ENCODE measurements at regions not wholly inside any gene's neighbourhood (a gene's known extent, or its start where the extent isn't known, plus 50 kb on each side); places are given as distances from the start of the nearest gene placed in this dataset.
"Not testable (repeated sequence)": the region's sequence is repeated elsewhere in the genome, so short reads cannot be mapped to it uniquely, and the experiment has no call there.

GRCh38 chr6:170004585-170005210 is 253.3 kb downstream of the ERMARD start:
- no peak for DNase-seq (ENCODE audit: low read depth)
- H3K4me3 ChIP-seq (ENCODE audit: control insufficient read depth, low read depth, low read length), result no peak overlapping the region

DNA sequence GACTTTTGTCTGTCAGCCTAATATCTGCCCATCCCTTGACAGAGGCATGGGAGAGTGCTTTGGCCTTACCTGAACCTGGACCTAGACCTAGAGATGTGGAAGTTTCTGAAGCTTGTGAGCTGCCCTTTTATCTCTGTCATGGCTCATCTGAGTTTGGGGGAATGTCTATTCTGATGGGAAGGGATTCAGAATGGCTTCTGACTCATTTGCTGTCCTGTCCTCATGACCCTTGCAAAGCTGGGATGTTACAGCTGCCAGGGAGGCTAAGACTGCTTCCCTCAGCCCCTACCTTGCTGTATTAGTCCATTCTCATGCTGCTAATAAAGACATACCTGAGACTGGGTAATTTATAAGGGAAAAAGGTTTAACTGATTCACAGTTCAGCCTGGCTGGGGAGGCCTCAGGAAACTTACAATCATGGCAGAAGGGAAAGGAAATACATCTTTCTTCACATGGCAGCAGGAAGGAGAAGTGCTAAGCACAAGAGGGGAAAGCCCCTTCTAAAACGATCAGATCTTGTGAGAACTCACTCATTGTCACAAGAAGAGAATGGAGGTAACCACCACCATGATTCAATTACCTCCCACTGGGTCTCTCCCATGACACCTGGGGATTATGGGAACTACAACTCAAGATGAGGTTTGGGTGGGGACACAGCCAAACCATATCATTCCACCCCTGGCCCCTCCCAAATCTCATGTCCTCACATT is 252.2 kb downstream of the ERMARD start:
- TF ChIP-seq, protein P1, sequence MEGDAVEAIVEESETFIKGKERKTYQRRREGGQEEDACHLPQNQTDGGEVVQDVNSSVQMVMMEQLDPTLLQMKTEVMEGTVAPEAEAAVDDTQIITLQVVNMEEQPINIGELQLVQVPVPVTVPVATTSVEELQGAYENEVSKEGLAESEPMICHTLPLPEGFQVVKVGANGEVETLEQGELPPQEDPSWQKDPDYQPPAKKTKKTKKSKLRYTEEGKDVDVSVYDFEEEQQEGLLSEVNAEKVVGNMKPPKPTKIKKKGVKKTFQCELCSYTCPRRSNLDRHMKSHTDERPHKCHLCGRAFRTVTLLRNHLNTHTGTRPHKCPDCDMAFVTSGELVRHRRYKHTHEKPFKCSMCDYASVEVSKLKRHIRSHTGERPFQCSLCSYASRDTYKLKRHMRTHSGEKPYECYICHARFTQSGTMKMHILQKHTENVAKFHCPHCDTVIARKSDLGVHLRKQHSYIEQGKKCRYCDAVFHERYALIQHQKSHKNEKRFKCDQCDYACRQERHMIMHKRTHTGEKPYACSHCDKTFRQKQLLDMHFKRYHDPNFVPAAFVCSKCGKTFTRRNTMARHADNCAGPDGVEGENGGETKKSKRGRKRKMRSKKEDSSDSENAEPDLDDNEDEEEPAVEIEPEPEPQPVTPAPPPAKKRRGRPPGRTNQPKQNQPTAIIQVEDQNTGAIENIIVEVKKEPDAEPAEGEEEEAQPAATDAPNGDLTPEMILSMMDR (conservative IDR thresholded peaks at IDR 0.05; ENCODE audit: control insufficient read depth, insufficient read depth, low read depth, low read length), result no peak
- no peak for DNase-seq (ENCODE audit: low read depth)
- no peak overlapping the region for H3K4me3 ChIP-seq (ENCODE audit: control insufficient read depth, low read depth, low read length)

More at GRCh38 chr6:170004585-170005210, 253.3 kb downstream of the ERMARD start:
- TF ChIP-seq, protein P1 (conservative IDR thresholded peaks at IDR 0.05; ENCODE audit: control insufficient read depth, insufficient read depth, low read depth, low read length), result no peak

GRCh38 chr6:170003027-170003426 is 251.6 kb downstream of the ERMARD start:
- H3K4me3 ChIP-seq (ENCODE audit: control insufficient read depth, low read depth, low read length), result no peak overlapping the region
- TF ChIP-seq, protein P1 (conservative IDR thresholded peaks at IDR 0.05; ENCODE audit: control insufficient read depth, insufficient read depth, low read depth, low read length), result no peak
- DNase-seq (ENCODE audit: low read depth), result no peak

DNA sequence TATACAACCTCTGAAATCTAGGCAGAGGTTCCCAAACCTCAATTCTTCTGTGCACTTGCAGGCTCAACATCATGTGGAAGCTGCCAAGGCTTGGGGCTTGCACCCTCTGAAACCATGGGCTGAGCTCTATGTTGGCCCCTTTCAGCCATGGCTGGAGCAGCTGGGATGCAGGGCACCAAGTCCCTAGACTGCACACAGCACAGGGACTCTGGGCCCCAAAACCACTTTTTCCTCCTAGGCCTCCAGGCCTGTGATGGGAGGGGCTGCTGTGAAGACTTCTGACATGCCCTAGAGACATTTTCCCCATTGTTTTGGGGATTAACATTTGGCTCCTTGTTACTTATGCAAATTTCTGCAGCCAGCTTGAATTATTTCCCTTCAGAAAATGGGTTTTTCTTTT is 250.4 kb downstream of the ERMARD start:
- not testable (repeated sequence) for DNase-seq (ENCODE audit: low read depth); H3K4me3 ChIP-seq (ENCODE audit: control insufficient read depth, low read depth, low read length)

GRCh38 chr6:170000071-170000843 is 248.8 kb downstream of the ERMARD start:
- DNase-seq (ENCODE audit: low read depth), result no peak
- H3K4me3 ChIP-seq (ENCODE audit: control insufficient read depth, low read depth, low read length), result no peak overlapping the region
- TF ChIP-seq, protein P1 (conservative IDR thresholded peaks at IDR 0.05; ENCODE audit: control insufficient read depth, insufficient read depth, low read depth, low read length), result no peak

GRCh38 chr6:169999367-169999766 is 247.9 kb downstream of the ERMARD start:
- TF ChIP-seq, protein P1 (conservative IDR thresholded peaks at IDR 0.05; ENCODE audit: control insufficient read depth, insufficient read depth, low read depth, low read length), result no peak
- no peak for DNase-seq (ENCODE audit: low read depth)

DNA sequence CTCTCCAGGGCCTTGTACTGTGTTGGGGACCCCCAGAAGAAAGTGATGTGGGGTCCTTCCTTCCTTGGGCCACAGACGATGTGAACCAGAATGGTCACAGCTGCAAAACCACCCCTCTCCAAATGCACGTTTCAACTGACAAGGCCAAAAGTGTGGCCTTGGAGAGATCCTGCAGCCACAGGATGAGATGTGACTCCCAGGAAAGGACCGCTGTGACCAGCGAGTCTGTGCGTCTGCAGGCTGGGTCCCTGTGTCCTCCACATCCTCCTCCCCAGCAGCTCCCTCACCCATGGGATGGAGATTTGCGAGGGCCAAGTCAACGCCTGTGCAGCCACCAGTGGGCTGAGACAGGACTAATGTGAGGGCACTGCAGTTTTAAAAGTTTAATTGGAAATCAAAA is 247.0 kb downstream of the ERMARD start:
- DNase-seq (ENCODE audit: low read depth), result no peak
- TF ChIP-seq, protein P1 (conservative IDR thresholded peaks at IDR 0.05; ENCODE audit: control insufficient read depth, insufficient read depth, low read depth, low read length), result no peak
- H3K4me3 ChIP-seq (ENCODE audit: control insufficient read depth, low read depth, low read length), result no peak overlapping the region

More at GRCh38 chr6:169999367-169999766, 247.9 kb downstream of the ERMARD start:
- H3K4me3 ChIP-seq (ENCODE audit: control insufficient read depth, low read depth, low read length), result no peak overlapping the region

Measured in fibroblast of mammary gland (primary cell).